ENCODE measurements at regions not wholly inside any gene's neighbourhood (a gene's known extent, or its start where the extent isn't known, plus 50 kb on each side); places are given as distances from the start of the nearest gene placed in this dataset.

DNA sequence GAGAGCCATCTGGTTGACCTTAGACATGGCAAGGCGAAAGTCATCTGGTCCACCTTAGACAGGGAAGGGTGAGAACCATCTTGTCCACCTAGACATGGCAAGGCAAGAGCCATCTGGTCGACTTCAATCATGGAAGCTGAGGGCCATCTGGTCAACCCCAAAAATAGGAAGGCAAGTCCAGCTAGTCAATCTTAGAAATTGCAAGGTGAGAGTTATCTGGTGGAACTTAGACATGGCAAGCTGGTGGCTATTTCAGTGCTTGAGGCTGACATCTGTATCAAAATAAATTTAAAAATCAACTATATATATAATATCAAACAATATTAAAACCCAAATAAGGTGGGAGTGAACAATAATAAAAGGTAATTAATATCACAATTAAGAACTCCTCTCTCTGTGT lies 83.9 kb downstream of the ZNF726 start:
- FAIRE-seq (no peak), DNase-seq (no peak), ATAC-seq (no peak)
- Histone ChIP-seq H3K9me3 (no peaks in the 10 kb centered on the region), H3K27ac (no peak overlapping the region), H3K36me3 (no peaks in the 10 kb centered on the region), H3K4me1 (no peaks in the 10 kb centered on the region), H3K27me3 (no peaks in the 10 kb centered on the region), H3K4me3 (no peak overlapping the region)
- TF ChIP-seq, protein P1, sequence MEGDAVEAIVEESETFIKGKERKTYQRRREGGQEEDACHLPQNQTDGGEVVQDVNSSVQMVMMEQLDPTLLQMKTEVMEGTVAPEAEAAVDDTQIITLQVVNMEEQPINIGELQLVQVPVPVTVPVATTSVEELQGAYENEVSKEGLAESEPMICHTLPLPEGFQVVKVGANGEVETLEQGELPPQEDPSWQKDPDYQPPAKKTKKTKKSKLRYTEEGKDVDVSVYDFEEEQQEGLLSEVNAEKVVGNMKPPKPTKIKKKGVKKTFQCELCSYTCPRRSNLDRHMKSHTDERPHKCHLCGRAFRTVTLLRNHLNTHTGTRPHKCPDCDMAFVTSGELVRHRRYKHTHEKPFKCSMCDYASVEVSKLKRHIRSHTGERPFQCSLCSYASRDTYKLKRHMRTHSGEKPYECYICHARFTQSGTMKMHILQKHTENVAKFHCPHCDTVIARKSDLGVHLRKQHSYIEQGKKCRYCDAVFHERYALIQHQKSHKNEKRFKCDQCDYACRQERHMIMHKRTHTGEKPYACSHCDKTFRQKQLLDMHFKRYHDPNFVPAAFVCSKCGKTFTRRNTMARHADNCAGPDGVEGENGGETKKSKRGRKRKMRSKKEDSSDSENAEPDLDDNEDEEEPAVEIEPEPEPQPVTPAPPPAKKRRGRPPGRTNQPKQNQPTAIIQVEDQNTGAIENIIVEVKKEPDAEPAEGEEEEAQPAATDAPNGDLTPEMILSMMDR (IDR thresholded peaks at IDR 0.05): no peak
- WGBS, 2 donors: 48 to 50% methylated on average over 2 of the region's 2 CpGs
- intact Hi-C loops (cut with DNase I): no loop called here

DNA sequence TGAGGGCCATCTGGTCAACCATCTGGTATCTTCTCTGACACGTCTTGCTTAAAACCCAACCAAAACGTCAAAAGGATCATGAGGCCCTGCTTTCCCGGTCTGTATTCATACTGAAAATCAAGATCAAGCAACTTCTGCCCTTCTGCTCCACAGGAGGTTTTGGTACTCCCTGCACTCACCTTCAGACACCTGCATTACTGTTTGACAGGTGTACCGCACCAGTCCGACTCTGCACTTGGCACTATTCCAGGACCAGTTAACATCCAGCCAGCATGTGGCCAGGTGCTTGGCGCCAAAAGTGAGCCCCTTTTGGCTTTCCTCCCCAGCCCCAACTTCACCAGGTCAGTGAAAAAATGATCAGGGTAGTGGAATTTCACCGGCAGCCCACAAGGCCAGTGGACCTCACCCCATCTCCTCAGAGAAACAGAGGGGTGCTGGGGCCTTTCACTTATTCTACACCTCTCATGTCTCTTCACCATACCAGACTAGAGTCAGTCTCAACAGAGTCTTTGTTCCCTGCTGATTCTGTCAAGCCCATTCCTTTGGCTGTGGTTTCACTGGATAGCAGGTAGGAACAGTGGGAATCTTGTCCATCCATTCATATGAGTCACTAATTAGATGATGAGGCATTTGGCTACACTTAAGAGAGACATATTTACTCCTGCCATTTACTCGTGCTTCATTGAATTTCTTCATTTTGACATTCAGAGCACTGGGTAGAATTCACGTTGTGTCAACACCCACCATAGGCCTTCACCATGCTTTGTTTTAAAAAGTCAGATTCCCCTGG lies 85.3 kb downstream of the ZNF726 start:
- no peak for FAIRE-seq
- no peaks in the 10 kb centered on the region for H3K4me1 ChIP-seq
- WGBS, 2 donors: 65 to 71% methylated on average over 9 of the region's 9 CpGs
- no peaks in the 10 kb centered on the region for H3K36me3 ChIP-seq
- no peak for DNase-seq
- TF ChIP-seq, protein P1 (IDR thresholded peaks at IDR 0.05): no peak
- ATAC-seq: no peak
- no peaks in the 10 kb centered on the region for H3K9me3 ChIP-seq
- no peaks in the 10 kb centered on the region for H3K27me3 ChIP-seq
- H3K4me3 ChIP-seq: no peak overlapping the region
- intact Hi-C loops (cut with DNase I): no loop called here
- H3K27ac ChIP-seq: no peak overlapping the region

DNA sequence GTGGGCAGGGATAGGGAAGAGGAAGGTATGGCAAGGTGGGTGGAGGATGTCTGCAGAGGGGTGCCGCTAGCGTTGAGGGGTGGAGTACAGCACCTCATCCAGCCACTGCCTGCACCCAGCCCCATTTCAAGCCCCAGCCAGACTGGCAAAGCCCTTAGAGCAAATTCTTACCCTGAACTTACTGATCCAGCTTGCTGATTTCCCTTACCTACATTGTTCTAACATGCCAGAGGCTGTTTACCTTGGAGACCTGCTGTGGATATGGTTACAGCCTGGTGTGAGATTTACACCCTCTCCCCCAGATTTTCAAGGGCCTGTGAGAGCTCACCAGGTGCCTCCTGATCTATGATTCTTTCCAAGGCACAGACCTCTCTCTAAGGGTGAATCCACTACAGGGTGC lies 86.0 kb downstream of the ZNF726 start:
- intact Hi-C loops (cut with DNase I): no loop called here
- ATAC-seq (no peak), FAIRE-seq (no peak), DNase-seq (no peak)
- no peaks in the 10 kb centered on the region for H3K36me3 ChIP-seq
- H3K27ac ChIP-seq: no peak overlapping the region
- TF ChIP-seq, protein P1 (IDR thresholded peaks at IDR 0.05): no peak
- no peaks in the 10 kb centered on the region for H3K27me3 ChIP-seq
- no peak overlapping the region for H3K4me3 ChIP-seq
- no peaks in the 10 kb centered on the region for H3K4me1 ChIP-seq
- H3K9me3 ChIP-seq: no peaks in the 10 kb centered on the region
- WGBS, 2 donors: 88 to 89% methylated on average over 2 of the region's 2 CpGs

DNA sequence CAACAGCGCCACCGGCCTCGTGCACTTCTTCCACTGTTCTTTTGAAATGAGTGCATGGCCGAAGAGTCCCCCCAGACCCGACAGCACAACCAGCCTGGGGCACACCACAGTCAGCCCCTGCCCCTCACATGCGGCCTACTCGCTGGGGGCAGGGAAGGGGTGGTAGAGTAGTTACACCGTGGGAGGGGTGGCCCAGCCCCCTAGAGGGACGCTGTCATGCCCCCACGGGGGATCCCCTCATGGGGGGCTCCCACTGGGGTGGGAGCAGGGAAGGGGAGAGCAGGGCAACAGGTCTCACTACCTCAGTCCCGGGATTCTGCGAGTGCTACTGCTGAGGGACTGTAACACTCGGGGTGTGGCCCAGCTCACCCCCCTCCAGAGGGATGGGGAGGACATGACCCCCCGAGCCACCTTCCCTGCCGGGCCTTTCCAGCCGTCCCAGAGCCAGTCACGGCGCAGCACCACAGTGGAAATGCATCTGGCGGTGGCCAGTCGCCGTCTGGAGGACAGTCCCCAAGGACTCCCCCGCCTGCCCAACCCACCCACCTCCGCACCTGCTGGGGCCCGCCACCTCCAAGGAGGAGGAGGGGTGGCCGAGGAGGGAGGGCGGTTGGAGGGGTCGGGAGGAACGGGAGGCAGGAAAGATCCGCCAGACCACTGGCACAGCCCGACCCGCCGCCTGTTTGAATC lies 84.6 kb upstream of the ZNF254 start:
- no peak for DNase-seq

More for the DNA sequence above, 84.6 kb upstream of the ZNF254 start:
- WGBS, 2 donors: 83 to 85% methylated on average over 31 to 32 of the region's 32 CpGs
- Histone ChIP-seq H3K4me3 (no peak overlapping the region), H3K36me3 (no peaks in the 10 kb centered on the region), H3K9me3 (no peaks in the 10 kb centered on the region), H3K27me3 (no peaks in the 10 kb centered on the region), H3K27ac (no peak overlapping the region), H3K4me1 (no peaks in the 10 kb centered on the region)
- FAIRE-seq (no peak), ATAC-seq (no peak)
- TF ChIP-seq, protein P1 (IDR thresholded peaks at IDR 0.05): no peak
- intact Hi-C loops (cut with DNase I): no loop called here

Data from pancreas (tissue), 10 donors.